CD14-positive monocyte (primary cell): ENCODE measurements at regions not wholly inside any gene's neighbourhood (a gene's known extent, or its start where the extent isn't known, plus 50 kb on each side); places are given as distances from the start of the nearest gene placed in this dataset.

Experiments
- DNase-seq, 3 donors: peaks; one replicate each; pipeline ENCODE4 v3.0.0-alpha.2; 2011 to 2022
- H2AFZ ChIP-seq: 2 replicates; pipeline ENCODE4 v1.6.0; 2012; ENCODE audit warnings: mild to moderate bottlenecking, low read depth, low read length, inconsistent platforms; ENCODE audit not compliant: insufficient read depth, poor library complexity, severe bottlenecking
- H3K27ac ChIP-seq, 2 donors: 1 replicate in 1 of 2; 2 replicates in 1 of 2; pipeline ENCODE4 v1.5.1; 2012 to 2013; ENCODE audit warnings: low read length in 2 of 2, control low read depth in 1 of 2, inconsistent platforms in 1 of 2, low read depth in 1 of 2, mild to moderate bottlenecking in 1 of 2
- H3K27me3 ChIP-seq, 2 donors: one replicate each; pipeline versions ENCODE4 v1.6.0 to v1.6.1; 2011 to 2013; ENCODE audit warnings: low read length in 2 of 2; ENCODE audit not compliant: control insufficient read depth in 2 of 2, insufficient read depth in 2 of 2
- H3K36me3 ChIP-seq, 2 donors: replicated peaks in 1 of 2; 1 replicate in 1 of 2; 2 replicates in 1 of 2; pipeline versions ENCODE4 v1.5.1 to v1.6.1; 2012 to 2013; ENCODE audit warnings: low read length in 2 of 2, control low read depth in 1 of 2, inconsistent platforms in 1 of 2, mild to moderate bottlenecking in 1 of 2; ENCODE audit not compliant: insufficient read depth in 2 of 2, control insufficient read depth in 1 of 2
- H3K4me1 ChIP-seq, 2 donors: 1 replicate in 1 of 2; 2 replicates in 1 of 2; pipeline versions ENCODE4 v1.5.1 to v1.6.1; 2012 to 2013; ENCODE audit warnings: low read length in 2 of 2, control low read depth in 1 of 2, inconsistent platforms in 1 of 2, mild to moderate bottlenecking in 1 of 2, moderate library complexity in 1 of 2; ENCODE audit not compliant: insufficient read depth in 2 of 2, control insufficient read depth in 1 of 2
- H3K4me2 ChIP-seq: replicated peaks from 2 replicates; pipeline ENCODE3; 2012; ENCODE audit warnings: low read length, moderate library complexity, mild to moderate bottlenecking; ENCODE audit not compliant: poor library complexity, severe bottlenecking; ENCODE audit errors: extremely low read depth
- H3K4me3 ChIP-seq, 3 experiments: fragments of 200-600 bp in 1 of 3; sonication (generic) in 1 of 3; replicated peaks in 1 of 3; 1 replicate in 2 of 3; 2 replicates in 1 of 3; pipeline ENCODE4 v1.5.1; 2011 to 2013; ENCODE audit warnings: low read length in 3 of 3, mild to moderate bottlenecking in 3 of 3, control low read depth in 2 of 3, low read depth in 2 of 3, inconsistent platforms in 1 of 3, moderate library complexity in 1 of 3
- H3K79me2 ChIP-seq: 2 replicates; pipeline ENCODE4 v1.6.0; 2012; ENCODE audit warnings: mild to moderate bottlenecking, control low read depth, inconsistent platforms, low read length, moderate library complexity; ENCODE audit not compliant: insufficient read depth
- H3K9ac ChIP-seq: 2 replicates; pipeline ENCODE4 v1.6.0; 2017; ENCODE audit warnings: low read length, mild to moderate bottlenecking; ENCODE audit not compliant: insufficient read depth, poor library complexity, severe bottlenecking
- H3K9me3 ChIP-seq, 2 donors: replicated peaks in 1 of 2; 1 replicate in 1 of 2; 2 replicates in 1 of 2; pipeline versions ENCODE4 v1.5.1 to v1.6.1; 2012 to 2013; ENCODE audit warnings: low read length in 2 of 2, control low read depth in 1 of 2; ENCODE audit not compliant: control insufficient read depth in 1 of 2, insufficient read depth in 1 of 2
- H4K20me1 ChIP-seq: 2 replicates; pipeline ENCODE4 v1.6.0; 2012; ENCODE audit warnings: mild to moderate bottlenecking, low read length, control low read depth, moderate library complexity; ENCODE audit not compliant: insufficient read depth
- H3K27ac Mint-ChIP-seq, 7 donors: one replicate each; pipeline ENCODE4 v1.8.0; 2020; ENCODE audit warnings: mild to moderate bottlenecking in 7 of 7, mixed read lengths in 7 of 7, moderate library complexity in 6 of 7, inconsistent platforms in 2 of 7
- H3K27me3 Mint-ChIP-seq, 3 donors: one replicate each; pipeline ENCODE4 v1.8.0; 2021 to 2022; ENCODE audit warnings: low read depth in 3 of 3, mild to moderate bottlenecking in 3 of 3, mixed read lengths in 3 of 3, moderate library complexity in 3 of 3, inconsistent platforms in 1 of 3
- H3K36me3 Mint-ChIP-seq, 2 donors: one replicate each; pipeline ENCODE4 v1.8.0; 2020; ENCODE audit warnings: mixed read lengths in 2 of 2, inconsistent platforms in 1 of 2, mild to moderate bottlenecking in 1 of 2
- H3K4me1 Mint-ChIP-seq: one replicate; pipeline ENCODE4 v1.8.0; 2020; ENCODE audit warnings: mild to moderate bottlenecking, mixed read lengths
- H3K4me3 Mint-ChIP-seq, 2 donors: one replicate each; pipeline ENCODE4 v1.8.0; 2020; ENCODE audit warnings: mild to moderate bottlenecking in 2 of 2, mixed read lengths in 2 of 2, moderate library complexity in 1 of 2
- H3K9me3 Mint-ChIP-seq, 7 donors: one replicate each; pipeline ENCODE4 v1.8.0; 2020 to 2022; ENCODE audit warnings: mixed read lengths in 7 of 7, mild to moderate bottlenecking in 6 of 7, moderate library complexity in 6 of 7, inconsistent platforms in 2 of 7
- CTCF ChIP-seq: fragments of 200-600 bp; IDR thresholded peaks from one replicate; pipeline ENCODE4 v1.8.0; 2022; ENCODE audit warnings: antibody characterized with exemption, mild to moderate bottlenecking
- WGBS: methylation state at CpG from one replicate; pipeline ENCODE4 v1.1.5; 2013; ENCODE audit warnings: missing lambda C conversion rate; ENCODE audit not compliant: insufficient coverage; 5-methylcytosine and 5-hydroxymethylcytosine counted together
- intact Hi-C, 2 donors: fragments of 100-400 bp; cut with micrococcal nuclease; formaldehyde crosslinking; loops; one replicate each; pipeline versions ENCODE4 v1.15.0 to v1.15.1; 2023

GRCh38 chr18:43668866-43669265 is 391.6 kb upstream of the SYT4 start:
- H3K4me1 Mint-ChIP-seq: no peaks in the 10 kb centered on the region
- H3K36me3 ChIP-seq: no peaks in the 10 kb centered on the region
- no peak overlapping the region for H3K9ac ChIP-seq
- H3K36me3 Mint-ChIP-seq: no peaks in the 10 kb centered on the region
- WGBS: 95% methylated on average over 4 of the region's 4 CpGs
- no peaks in the 10 kb centered on the region for H4K20me1 ChIP-seq
- H3K9me3 ChIP-seq: no peaks in the 10 kb centered on the region
- intact Hi-C loops: no loop called here
- DNase-seq: no peak
- no peak overlapping the region for H3K27ac ChIP-seq
- no peak overlapping the region for H3K4me3 Mint-ChIP-seq
- H2AFZ ChIP-seq: no peak overlapping the region
- H3K4me2 ChIP-seq: no peak overlapping the region
- H3K27me3 Mint-ChIP-seq: peaks cover 0 to 2% (median 0%) of the 10 kb centered on the region in 3 donors
- no peaks in the 10 kb centered on the region for H3K27me3 ChIP-seq
- no peaks in the 10 kb centered on the region for H3K79me2 ChIP-seq
- H3K9me3 Mint-ChIP-seq: no peaks in the 10 kb centered on the region
- no peaks in the 10 kb centered on the region for H3K4me1 ChIP-seq
- no peak for TF ChIP-seq CTCF
- H3K27ac Mint-ChIP-seq: no peak overlapping the region
- H3K4me3 ChIP-seq: no peak overlapping the region

GRCh38 chr18:43671431-43671830 is 394.1 kb upstream of the SYT4 start:
- intact Hi-C loops: no loop called here
- no peaks in the 10 kb centered on the region for H3K9me3 ChIP-seq
- no peaks in the 10 kb centered on the region for H3K79me2 ChIP-seq
- no peak overlapping the region for H3K4me3 ChIP-seq
- no peak for DNase-seq
- Mint-ChIP-seq H3K9me3 (peaks cover 0 to 2% (median 0%) of the 10 kb centered on the region in 7 donors), H3K27me3 (peaks cover 0 to 2% (median 0%) of the 10 kb centered on the region in 3 donors), H3K4me3 (no peak overlapping the region), H3K27ac (no peak overlapping the region), H3K4me1 (no peaks in the 10 kb centered on the region), H3K36me3 (no peaks in the 10 kb centered on the region)
- no peaks in the 10 kb centered on the region for H3K27me3 ChIP-seq
- no peaks in the 10 kb centered on the region for H3K4me1 ChIP-seq
- H3K36me3 ChIP-seq: no peaks in the 10 kb centered on the region
- H3K9ac ChIP-seq: no peak overlapping the region
- no CpG with 5 or more reads among the region's 1 CpG for WGBS
- no peak for TF ChIP-seq CTCF
- H4K20me1 ChIP-seq: no peaks in the 10 kb centered on the region
- no peak overlapping the region for H3K27ac ChIP-seq
- no peak overlapping the region for H3K4me2 ChIP-seq
- H2AFZ ChIP-seq: no peak overlapping the region
